Glutamatergic neuron (in vitro differentiated cells): ENCODE measurements at regions not wholly inside any gene's neighbourhood (a gene's known extent, or its start where the extent isn't known, plus 50 kb on each side); places are given as distances from the start of the nearest gene placed in this dataset.

ENCODE experiments used
- DNase-seq: peaks from one replicate; pipeline ENCODE4 v3.0.0; 2022
- H3K27ac Mint-ChIP-seq: one replicate; pipeline ENCODE4 v1.8.0; 2020; ENCODE audit warnings: mild to moderate bottlenecking, mixed read lengths, inconsistent platforms; ENCODE audit not compliant: unreplicated experiment
- H3K27me3 Mint-ChIP-seq: one replicate; pipeline ENCODE4 v1.8.0; 2020; ENCODE audit warnings: mild to moderate bottlenecking, moderate library complexity, mixed read lengths, inconsistent platforms; ENCODE audit not compliant: unreplicated experiment
- H3K36me3 Mint-ChIP-seq: one replicate; pipeline ENCODE4 v1.8.0; 2020; ENCODE audit warnings: mild to moderate bottlenecking, mixed read lengths, inconsistent platforms; ENCODE audit not compliant: unreplicated experiment
- H3K4me1 Mint-ChIP-seq: one replicate; pipeline ENCODE4 v1.8.0; 2020; ENCODE audit warnings: mild to moderate bottlenecking, low read depth, mixed read lengths, inconsistent platforms; ENCODE audit not compliant: unreplicated experiment
- H3K4me3 Mint-ChIP-seq: one replicate; pipeline ENCODE4 v1.8.0; 2020; ENCODE audit warnings: mild to moderate bottlenecking, mixed read lengths, inconsistent platforms; ENCODE audit not compliant: unreplicated experiment
- H3K9me3 Mint-ChIP-seq: one replicate; pipeline ENCODE4 v1.8.0; 2020; ENCODE audit warnings: mild to moderate bottlenecking, moderate library complexity, mixed read lengths, inconsistent platforms; ENCODE audit not compliant: unreplicated experiment
- TF ChIP-seq, protein P1 (sequence below): fragments of 200-600 bp; sonication (generic); IDR thresholded peaks from one replicate; pipeline ENCODE4 v1.5.0; 2021; ENCODE audit not compliant: partially characterized antibody, unreplicated experiment

GRCh38 chr16:72369274-72369673, 197.3 kb upstream of the PMFBP1 start:
- no peak overlapping the region for H3K4me3 Mint-ChIP-seq
- no peaks in the 10 kb centered on the region for H3K36me3 Mint-ChIP-seq
- peaks cover 2% of the 10 kb centered on the region for H3K27me3 Mint-ChIP-seq
- no peak overlapping the region for H3K27ac Mint-ChIP-seq
- peaks cover 11% of the 10 kb centered on the region for H3K4me1 Mint-ChIP-seq
- no peak for DNase-seq
- TF ChIP-seq, protein P1, sequence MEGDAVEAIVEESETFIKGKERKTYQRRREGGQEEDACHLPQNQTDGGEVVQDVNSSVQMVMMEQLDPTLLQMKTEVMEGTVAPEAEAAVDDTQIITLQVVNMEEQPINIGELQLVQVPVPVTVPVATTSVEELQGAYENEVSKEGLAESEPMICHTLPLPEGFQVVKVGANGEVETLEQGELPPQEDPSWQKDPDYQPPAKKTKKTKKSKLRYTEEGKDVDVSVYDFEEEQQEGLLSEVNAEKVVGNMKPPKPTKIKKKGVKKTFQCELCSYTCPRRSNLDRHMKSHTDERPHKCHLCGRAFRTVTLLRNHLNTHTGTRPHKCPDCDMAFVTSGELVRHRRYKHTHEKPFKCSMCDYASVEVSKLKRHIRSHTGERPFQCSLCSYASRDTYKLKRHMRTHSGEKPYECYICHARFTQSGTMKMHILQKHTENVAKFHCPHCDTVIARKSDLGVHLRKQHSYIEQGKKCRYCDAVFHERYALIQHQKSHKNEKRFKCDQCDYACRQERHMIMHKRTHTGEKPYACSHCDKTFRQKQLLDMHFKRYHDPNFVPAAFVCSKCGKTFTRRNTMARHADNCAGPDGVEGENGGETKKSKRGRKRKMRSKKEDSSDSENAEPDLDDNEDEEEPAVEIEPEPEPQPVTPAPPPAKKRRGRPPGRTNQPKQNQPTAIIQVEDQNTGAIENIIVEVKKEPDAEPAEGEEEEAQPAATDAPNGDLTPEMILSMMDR: no peak
- no peaks in the 10 kb centered on the region for H3K9me3 Mint-ChIP-seq

GRCh38 chr16:72367851-72368250, 195.9 kb upstream of the PMFBP1 start:
- Mint-ChIP-seq H3K4me3 (no peak overlapping the region), H3K9me3 (no peaks in the 10 kb centered on the region), H3K27ac (no peak overlapping the region), H3K4me1 (peaks cover 11% of the 10 kb centered on the region), H3K27me3 (peaks cover 2% of the 10 kb centered on the region), H3K36me3 (no peaks in the 10 kb centered on the region)
- TF ChIP-seq, protein P1: no peak
- DNase-seq: no peak

GRCh38 chr16:72362973-72363372, 191.0 kb upstream of the PMFBP1 start:
- Mint-ChIP-seq H3K4me1 (no peaks in the 10 kb centered on the region), H3K9me3 (no peaks in the 10 kb centered on the region), H3K36me3 (no peaks in the 10 kb centered on the region), H3K27me3 (no peaks in the 10 kb centered on the region), H3K27ac (no peak overlapping the region), H3K4me3 (no peak overlapping the region)
- TF ChIP-seq, protein P1: no peak
- no peak for DNase-seq

- Mint-ChIP-seq H3K4me3 (no peak overlapping the region), H3K27ac (no peak overlapping the region), H3K9me3 (no peaks in the 10 kb centered on the region), H3K36me3 (no peaks in the 10 kb centered on the region), H3K27me3 (no peaks in the 10 kb centered on the region), H3K4me1 (no peaks in the 10 kb centered on the region)
- DNase-seq: no peak
- TF ChIP-seq, protein P1: no peak
Measured at GRCh38 chr16:72362476-72362875, 190.5 kb upstream of the PMFBP1 start.

GRCh38 chr16:72357910-72358309, 186.0 kb upstream of the PMFBP1 start:
- H3K36me3 Mint-ChIP-seq: no peaks in the 10 kb centered on the region
- H3K4me1 Mint-ChIP-seq: no peaks in the 10 kb centered on the region
- DNase-seq: no peak
- no peak overlapping the region for H3K27ac Mint-ChIP-seq
- peaks cover 3% of the 10 kb centered on the region for H3K27me3 Mint-ChIP-seq
- no peak overlapping the region for H3K4me3 Mint-ChIP-seq
- no peaks in the 10 kb centered on the region for H3K9me3 Mint-ChIP-seq
- TF ChIP-seq, protein P1: no peak
